ENCODE measurements at regions not wholly inside any gene's neighbourhood (a gene's known extent, or its start where the extent isn't known, plus 50 kb on each side); places are given as distances from the start of the nearest gene placed in this dataset.

DNA sequence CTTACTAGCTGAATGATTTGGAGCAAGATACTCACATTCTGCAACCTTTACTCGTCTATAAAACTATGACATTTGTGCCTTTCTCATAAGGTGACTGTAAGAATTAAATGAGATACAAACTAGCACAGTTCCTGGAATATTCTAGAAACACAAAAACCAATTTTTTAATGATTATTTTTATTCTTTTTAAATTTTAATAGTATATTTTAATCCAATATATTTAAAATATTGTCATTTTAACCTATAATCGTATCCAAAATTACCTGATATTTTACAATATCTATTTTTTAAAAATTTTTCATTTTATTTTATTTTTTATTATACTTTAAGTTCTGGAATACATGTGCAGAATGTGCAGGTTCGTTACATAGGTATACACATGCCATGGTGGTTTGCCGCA is 238.1 kb downstream of the OLFM4 start:
- no peaks in the 10 kb centered on the region for H3K9me3 ChIP-seq (ENCODE audit: control insufficient read depth, insufficient read depth, low read depth, low read length)
- no peak overlapping the region for H3K4me3 ChIP-seq (ENCODE audit: low read depth in 2 of 2, low read length in 2 of 2)
- H3K36me3 ChIP-seq (ENCODE audit: control insufficient read depth, insufficient read depth, low read length), result no peaks in the 10 kb centered on the region
- in situ Hi-C loops (cut with HindIII; ENCODE audit: low pct_unique_long_range_greater_than_20kb, low sequenced_read_pairs), result no loop called here
- no peak overlapping the region for H3K27ac ChIP-seq (ENCODE audit: low read length)
- ChIA-PET CTCF (no interaction called here), POLR2A (no interaction called here)
- ATAC-seq (no peak), DNase-seq (ENCODE audit: low read depth, low spot score) (no peak)
- no TSS peak for BruUV-seq (replicated peaks)
- TF ChIP-seq TCF7L2 (IDR thresholded peaks at IDR 0.05; ENCODE audit: low read depth, low read length) (no peak), POLR2AphosphoS5 (IDR thresholded peaks at IDR 0.05; ENCODE audit: low read depth, low read length) (no peak), SIN3A (IDR thresholded peaks at IDR 0.05; ENCODE audit: borderline replicate concordance, insufficient read depth, low read depth, low read length) (no peak), REST (IDR thresholded peaks at IDR 0.05; ENCODE audit: insufficient read depth in 1 of 2, low read depth in 2 of 2, low read length in 1 of 2) (no peak)
- TF ChIP-seq, protein P1, sequence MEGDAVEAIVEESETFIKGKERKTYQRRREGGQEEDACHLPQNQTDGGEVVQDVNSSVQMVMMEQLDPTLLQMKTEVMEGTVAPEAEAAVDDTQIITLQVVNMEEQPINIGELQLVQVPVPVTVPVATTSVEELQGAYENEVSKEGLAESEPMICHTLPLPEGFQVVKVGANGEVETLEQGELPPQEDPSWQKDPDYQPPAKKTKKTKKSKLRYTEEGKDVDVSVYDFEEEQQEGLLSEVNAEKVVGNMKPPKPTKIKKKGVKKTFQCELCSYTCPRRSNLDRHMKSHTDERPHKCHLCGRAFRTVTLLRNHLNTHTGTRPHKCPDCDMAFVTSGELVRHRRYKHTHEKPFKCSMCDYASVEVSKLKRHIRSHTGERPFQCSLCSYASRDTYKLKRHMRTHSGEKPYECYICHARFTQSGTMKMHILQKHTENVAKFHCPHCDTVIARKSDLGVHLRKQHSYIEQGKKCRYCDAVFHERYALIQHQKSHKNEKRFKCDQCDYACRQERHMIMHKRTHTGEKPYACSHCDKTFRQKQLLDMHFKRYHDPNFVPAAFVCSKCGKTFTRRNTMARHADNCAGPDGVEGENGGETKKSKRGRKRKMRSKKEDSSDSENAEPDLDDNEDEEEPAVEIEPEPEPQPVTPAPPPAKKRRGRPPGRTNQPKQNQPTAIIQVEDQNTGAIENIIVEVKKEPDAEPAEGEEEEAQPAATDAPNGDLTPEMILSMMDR (IDR thresholded peaks at IDR 0.05), result no peak
- H3K27me3 ChIP-seq (ENCODE audit: control insufficient read depth, insufficient read depth, low read length), result no peaks in the 10 kb centered on the region
- no peaks in the 10 kb centered on the region for H3K4me1 ChIP-seq (ENCODE audit: control insufficient read depth, insufficient read depth, low read length)
- intact Hi-C loops (cut with micrococcal nuclease; ENCODE audit: unreplicated experiment), result no loop called here

DNA sequence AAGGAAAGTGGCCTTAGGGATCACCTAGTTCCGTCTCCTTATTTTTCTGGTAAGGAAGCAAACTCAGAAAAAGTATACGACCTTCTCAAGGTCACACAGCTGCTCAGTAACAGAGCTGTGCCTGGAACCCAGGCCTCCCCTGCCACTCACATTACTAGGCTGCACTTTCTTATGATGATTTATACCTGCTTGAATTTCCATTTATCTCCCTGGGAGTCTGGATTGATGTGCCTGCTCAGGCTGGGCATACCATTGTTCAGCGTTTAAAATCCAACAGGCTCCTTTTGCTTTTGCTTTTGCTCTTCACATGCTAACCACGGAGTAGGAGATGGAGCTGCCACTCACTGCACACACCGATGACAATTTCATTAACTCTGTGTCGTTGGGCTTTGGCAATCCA is 241.0 kb downstream of the OLFM4 start:
- in situ Hi-C loops (cut with HindIII; ENCODE audit: low pct_unique_long_range_greater_than_20kb, low sequenced_read_pairs) (no loop called here), intact Hi-C loops (cut with micrococcal nuclease; ENCODE audit: unreplicated experiment) (no loop called here)
- Histone ChIP-seq H3K27ac (ENCODE audit: low read length) (no peak overlapping the region), H3K4me3 (ENCODE audit: low read depth in 2 of 2, low read length in 2 of 2) (no peak overlapping the region), H3K36me3 (ENCODE audit: control insufficient read depth, insufficient read depth, low read length) (no peaks in the 10 kb centered on the region), H3K27me3 (ENCODE audit: control insufficient read depth, insufficient read depth, low read length) (no peaks in the 10 kb centered on the region), H3K9me3 (ENCODE audit: control insufficient read depth, insufficient read depth, low read depth, low read length) (no peaks in the 10 kb centered on the region), H3K4me1 (ENCODE audit: control insufficient read depth, insufficient read depth, low read length) (no peaks in the 10 kb centered on the region)
- BruUV-seq (replicated peaks), result no TSS peak
- ChIA-PET POLR2A (no interaction called here), CTCF (no interaction called here)
- TF ChIP-seq REST (IDR thresholded peaks at IDR 0.05; ENCODE audit: insufficient read depth in 1 of 2, low read depth in 2 of 2, low read length in 1 of 2) (no peak), TCF7L2 (IDR thresholded peaks at IDR 0.05; ENCODE audit: low read depth, low read length) (no peak), SIN3A (IDR thresholded peaks at IDR 0.05; ENCODE audit: borderline replicate concordance, insufficient read depth, low read depth, low read length) (no peak), POLR2AphosphoS5 (IDR thresholded peaks at IDR 0.05; ENCODE audit: low read depth, low read length) (no peak)
- TF ChIP-seq, protein P1 (IDR thresholded peaks at IDR 0.05), result no peak
- ATAC-seq, result no peak
- DNase-seq (ENCODE audit: low read depth, low spot score), result no peak

Measured in Panc1 (cell line).